Activated CD8-positive, alpha-beta T cell treated with anti-CD3 and anti-CD28 coated beads, Interleukin-2, amount 10 ng/mL, durations not matched to agents 7 days and 5 days (primary cell): ENCODE measurements at regions not wholly inside any gene's neighbourhood (a gene's known extent, or its start where the extent isn't known, plus 50 kb on each side); places are given as distances from the start of the nearest gene placed in this dataset.
"Not testable (repeated sequence)": the region's sequence is repeated elsewhere in the genome, so short reads cannot be mapped to it uniquely, and the experiment has no call there.

Experiments
- ATAC-seq: fragments of 150-1000 bp; cut with Tn5 transposase; one replicate; pipeline ENCODE4 v1.10.0; 2021; ENCODE audit warnings: moderate library complexity
- CTCF ChIA-PET: fragments of 350-600 bp; sonication (Branson Sonifier 250); formaldehyde crosslinking; loops from one replicate; lab custom pipeline; 2021; ENCODE audit warnings: antibody characterized with exemption; lab: Charles Lee
- POLR2A ChIA-PET: fragments of 350-600 bp; sonication (Branson Sonifier 250); formaldehyde crosslinking; loops from one replicate; lab custom pipeline; 2021; ENCODE audit warnings: antibody characterized with exemption; lab: Charles Lee
- DNase-seq: peaks from one replicate; pipeline ENCODE4 v3.0.0-alpha.2; 2020
- H3K27ac Mint-ChIP-seq: one replicate; pipeline ENCODE4 v1.8.0; 2021; ENCODE audit warnings: mild to moderate bottlenecking, mixed read lengths
- H3K27me3 Mint-ChIP-seq: one replicate; pipeline ENCODE4 v1.8.0; 2021; ENCODE audit warnings: low read depth, mixed read lengths
- H3K36me3 Mint-ChIP-seq: one replicate; pipeline ENCODE4 v1.8.0; 2021; ENCODE audit warnings: low read depth, mixed read lengths
- H3K4me1 Mint-ChIP-seq: one replicate; pipeline ENCODE4 v1.8.0; 2021; ENCODE audit warnings: low read depth, mixed read lengths
- H3K4me3 Mint-ChIP-seq: one replicate; pipeline ENCODE4 v1.8.0; 2021; ENCODE audit warnings: mild to moderate bottlenecking, mixed read lengths
- H3K9me3 Mint-ChIP-seq: one replicate; pipeline ENCODE4 v1.8.0; 2022; ENCODE audit warnings: mixed read lengths; ENCODE audit not compliant: insufficient read depth

GRCh38 chr3:15851735-15852134 lies 54.0 kb upstream of the ANKRD28 start:
- ChIA-PET CTCF (no interaction called here), POLR2A (no interaction called here)
- Mint-ChIP-seq H3K4me1 (peaks cover 7% of the 10 kb centered on the region), H3K27ac (no peak overlapping the region), H3K4me3 (no peak overlapping the region), H3K9me3 (no peaks in the 10 kb centered on the region), H3K27me3 (no peaks in the 10 kb centered on the region), H3K36me3 (peaks cover 32% of the 10 kb centered on the region)
- no peak for ATAC-seq
- no peak for DNase-seq

- Mint-ChIP-seq H3K27me3 (peaks cover 2% of the 10 kb centered on the region), H3K9me3 (no peaks in the 10 kb centered on the region), H3K4me3 (peak overlapping the region; percentile 99), H3K4me1 (peaks cover 35% of the 10 kb centered on the region), H3K27ac (peak overlapping the region; percentile 72), H3K36me3 (peaks cover 19% of the 10 kb centered on the region)
- ChIA-PET POLR2A (interaction anchor here (0.5 kb wide), 1 partner anchor 58 kb away, joined by 4 read pairs; no protein-coding TSS in a partner anchor), CTCF (interaction anchor here (1.4 kb wide), 1 partner anchor 57 kb away, joined by 3 read pairs; no protein-coding TSS in a partner anchor)
- ATAC-seq = peak; percentile 62
- DNase-seq = peak; percentile 77
These were observed 61.0 kb upstream of the ANKRD28 start for GRCh38 chr3:15858547-15859506.

GRCh38 chr3:15859507-15860013 lies 61.8 kb upstream of the ANKRD28 start:
- Mint-ChIP-seq H3K9me3 (no peaks in the 10 kb centered on the region), H3K4me1 (peaks cover 35% of the 10 kb centered on the region), H3K27ac (peak overlapping the region; percentile 97), H3K36me3 (peaks cover 12% of the 10 kb centered on the region), H3K27me3 (peaks cover 2% of the 10 kb centered on the region), H3K4me3 (peak overlapping the region; percentile 99)
- ChIA-PET POLR2A (no interaction called here), CTCF (interaction anchor here (1.4 kb wide), 1 partner anchor 58 kb away, joined by 3 read pairs; no protein-coding TSS in a partner anchor)
- ATAC-seq (peak; percentile 84), DNase-seq (peak; percentile 78)

- DNase-seq (peak; percentile 24), ATAC-seq (peak; percentile 74)
- peaks cover 6% of the 10 kb centered on the region for H3K9me3 Mint-ChIP-seq
- POLR2A ChIA-PET = no interaction called here
- peaks cover 34% of the 10 kb centered on the region for H3K4me1 Mint-ChIP-seq
- peaks cover 12% of the 10 kb centered on the region for H3K36me3 Mint-ChIP-seq
- peak overlapping the region; percentile 77 for H3K27ac Mint-ChIP-seq
- peak overlapping the region; percentile 75 for H3K4me3 Mint-ChIP-seq
- CTCF ChIA-PET = no interaction called here
- H3K27me3 Mint-ChIP-seq = peaks cover 2% of the 10 kb centered on the region
These were observed 62.5 kb upstream of the ANKRD28 start for GRCh38 chr3:15860014-15860934.

GRCh38 chr3:15861163-15861562 lies 63.4 kb upstream of the ANKRD28 start:
- Mint-ChIP-seq H3K27ac (no peak overlapping the region), H3K4me3 (peak overlapping the region; percentile 75), H3K36me3 (peaks cover 7% of the 10 kb centered on the region), H3K27me3 (peaks cover 2% of the 10 kb centered on the region), H3K9me3 (peaks cover 8% of the 10 kb centered on the region), H3K4me1 (peaks cover 28% of the 10 kb centered on the region)
- CTCF ChIA-PET = no interaction called here
- DNase-seq (no peak), ATAC-seq (no peak)
- POLR2A ChIA-PET = no interaction called here

- DNase-seq (no peak), ATAC-seq (no peak)
- Mint-ChIP-seq H3K4me1 (no peaks in the 10 kb centered on the region), H3K27me3 (peaks cover 8% of the 10 kb centered on the region), H3K4me3 (no peak overlapping the region), H3K27ac (no peak overlapping the region), H3K36me3 (peaks cover 1% of the 10 kb centered on the region), H3K9me3 (no peaks in the 10 kb centered on the region)
- CTCF ChIA-PET = no interaction called here
- POLR2A ChIA-PET = no interaction called here
These were observed 75.0 kb upstream of the ANKRD28 start for GRCh38 chr3:15872807-15873206.

DNA sequence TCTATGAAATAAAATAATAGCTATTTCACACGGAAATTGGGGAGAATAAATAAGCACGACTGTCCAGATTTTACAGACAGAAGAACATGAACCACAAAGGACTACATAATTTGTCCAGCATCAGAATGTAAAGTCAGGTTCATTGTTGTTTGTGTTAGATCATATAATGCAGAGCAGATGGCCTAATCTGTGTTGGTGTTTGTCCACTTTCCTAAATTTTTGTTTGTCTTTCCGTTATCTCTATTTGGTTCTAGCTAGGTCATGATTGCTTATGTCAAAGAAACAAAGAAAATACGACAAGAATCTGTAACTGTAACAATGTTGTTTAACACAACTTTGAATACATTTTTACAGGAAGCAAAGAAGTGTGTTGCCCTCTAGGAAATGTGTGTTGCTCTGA lies 75.6 kb upstream of the ANKRD28 start:
- ChIA-PET POLR2A (no interaction called here), CTCF (no interaction called here)
- H3K9me3 Mint-ChIP-seq = peaks cover 5% of the 10 kb centered on the region
- peaks cover 8% of the 10 kb centered on the region for H3K27me3 Mint-ChIP-seq
- peaks cover 1% of the 10 kb centered on the region for H3K36me3 Mint-ChIP-seq
- ATAC-seq (no peak), DNase-seq (no peak)
- no peaks in the 10 kb centered on the region for H3K4me1 Mint-ChIP-seq
- no peak overlapping the region for H3K27ac Mint-ChIP-seq
- no peak overlapping the region for H3K4me3 Mint-ChIP-seq

DNA sequence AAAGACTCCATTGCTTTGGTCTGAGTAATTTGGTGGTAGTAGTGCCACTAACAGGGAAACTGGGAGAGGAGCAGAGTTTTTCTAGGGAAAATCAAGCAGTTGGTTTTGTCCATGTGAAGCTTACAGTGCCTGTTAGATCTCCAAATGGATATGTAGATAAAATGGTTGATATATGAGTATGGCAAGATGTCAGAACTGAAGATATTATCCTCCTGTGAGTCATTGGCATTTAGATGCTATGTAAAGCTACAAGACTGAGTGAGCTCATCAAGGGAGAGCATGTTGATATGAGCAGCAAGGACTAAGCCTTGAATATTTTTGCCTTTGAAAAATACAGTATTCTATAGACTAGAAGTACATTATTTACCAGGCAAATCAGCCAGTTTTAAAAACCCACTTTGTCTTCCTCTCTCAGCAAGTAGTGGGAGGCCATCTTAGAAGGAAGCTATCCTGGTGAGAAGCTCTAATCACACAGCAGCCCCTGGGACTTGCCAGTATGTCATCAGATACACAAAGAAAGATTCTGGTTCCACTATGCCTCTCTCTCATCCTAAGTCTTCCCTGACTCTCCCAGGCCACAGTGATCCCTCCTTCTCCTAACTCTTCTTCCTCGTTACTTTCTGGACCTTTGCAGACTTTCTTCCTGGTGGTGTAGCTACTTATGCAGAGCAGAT lies 77.4 kb upstream of the ANKRD28 start:
- peaks cover 6% of the 10 kb centered on the region for H3K27me3 Mint-ChIP-seq
- ChIA-PET POLR2A (no interaction called here), CTCF (no interaction called here)
- ATAC-seq (no peak), DNase-seq (no peak)
- H3K4me3 Mint-ChIP-seq = no peak overlapping the region
- no peaks in the 10 kb centered on the region for H3K4me1 Mint-ChIP-seq
- no peak overlapping the region for H3K27ac Mint-ChIP-seq
- H3K9me3 Mint-ChIP-seq = peaks cover 5% of the 10 kb centered on the region
- H3K36me3 Mint-ChIP-seq = peaks cover 1% of the 10 kb centered on the region

GRCh38 chr3:15876669-15877068 lies 78.9 kb upstream of the ANKRD28 start:
- H3K27me3 Mint-ChIP-seq = no peaks in the 10 kb centered on the region
- no peak overlapping the region for H3K4me3 Mint-ChIP-seq
- no peaks in the 10 kb centered on the region for H3K4me1 Mint-ChIP-seq
- POLR2A ChIA-PET = no interaction called here
- peaks cover 1% of the 10 kb centered on the region for H3K36me3 Mint-ChIP-seq
- peaks cover 5% of the 10 kb centered on the region for H3K9me3 Mint-ChIP-seq
- H3K27ac Mint-ChIP-seq = no peak overlapping the region
- DNase-seq (no peak), ATAC-seq (no peak)
- CTCF ChIA-PET = no interaction called here

- POLR2A ChIA-PET = no interaction called here
- ATAC-seq = no peak
- H3K4me3 Mint-ChIP-seq = no peak overlapping the region
- H3K36me3 Mint-ChIP-seq = peaks cover 1% of the 10 kb centered on the region
- CTCF ChIA-PET = no interaction called here
- no peak for DNase-seq
- H3K4me1 Mint-ChIP-seq = no peaks in the 10 kb centered on the region
- peaks cover 5% of the 10 kb centered on the region for H3K9me3 Mint-ChIP-seq
- H3K27me3 Mint-ChIP-seq = no peaks in the 10 kb centered on the region
- H3K27ac Mint-ChIP-seq = no peak overlapping the region
These were observed 80.0 kb upstream of the ANKRD28 start for GRCh38 chr3:15877813-15878212.

DNA sequence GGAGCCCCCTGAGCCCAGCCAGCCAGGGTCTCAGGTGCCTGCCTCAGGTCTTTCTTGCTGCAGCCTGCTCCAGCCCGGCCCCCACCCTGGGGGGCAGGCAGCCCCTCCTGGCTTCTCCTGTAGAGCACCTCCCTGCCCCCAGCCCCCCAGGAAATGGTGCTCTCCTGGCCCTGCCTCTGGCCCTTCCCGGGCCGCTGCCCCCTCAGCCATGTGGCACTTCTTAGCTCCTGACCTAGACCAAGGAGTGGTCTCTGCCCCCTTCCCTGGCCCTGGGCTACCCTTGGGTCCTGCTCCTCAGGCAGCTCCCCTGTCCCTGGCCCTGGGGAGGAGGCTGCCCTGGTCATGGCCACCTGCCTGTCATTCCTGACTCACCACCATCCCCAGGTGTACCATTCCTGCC lies 82.0 kb upstream of the ANKRD28 start:
- H3K27ac Mint-ChIP-seq, POLR2A ChIA-PET, ATAC-seq, CTCF ChIA-PET, H3K9me3 Mint-ChIP-seq, H3K4me3 Mint-ChIP-seq, H3K36me3 Mint-ChIP-seq, H3K4me1 Mint-ChIP-seq, DNase-seq, H3K27me3 Mint-ChIP-seq: not testable (repeated sequence)
